ENCODE measurements at regions not wholly inside any gene's neighbourhood (a gene's known extent, or its start where the extent isn't known, plus 50 kb on each side); places are given as distances from the start of the nearest gene placed in this dataset.

DNA sequence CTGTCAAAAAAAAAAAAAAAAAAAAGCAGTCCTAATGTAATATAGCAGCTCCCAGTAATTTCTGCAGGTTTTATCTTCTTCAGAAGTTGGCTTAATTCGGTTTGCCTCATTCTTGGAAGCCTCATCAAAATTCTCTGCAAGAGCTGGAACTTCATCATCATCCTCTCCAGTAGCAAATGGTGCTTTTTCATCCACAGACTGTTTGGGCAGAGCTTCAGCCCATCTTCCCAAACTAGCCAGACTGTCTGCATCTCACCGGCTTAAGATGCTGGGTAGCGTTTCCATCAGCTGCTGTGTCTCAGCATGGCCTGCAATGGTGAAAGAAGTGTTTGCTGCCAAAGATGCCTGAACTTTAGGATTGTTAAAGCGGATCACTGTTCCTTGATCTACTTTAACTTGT is 112.6 kb downstream of the AIPL1 start:
- Histone ChIP-seq H3K23ac (ENCODE audit: low read depth, low read length) (no peak overlapping the region), H3K14ac (replicated peaks; ENCODE audit: low read depth, low read length) (no peak overlapping the region), H2BK20ac (ENCODE audit: low read depth, low read length) (no peak overlapping the region), H3K79me1 (ENCODE audit: low read depth in 1 of 2, low read length in 2 of 2) (no peaks in the 10 kb centered on the region), H3K9me3 (ENCODE audit: control insufficient read depth, insufficient read depth, low read length) (peaks cover 2% of the 10 kb centered on the region; the same call in 1 of the 2 replicates), H2BK5ac (ENCODE audit: low read depth, low read length, poor library complexity, severe bottlenecking) (no peak overlapping the region), H3K27ac (ENCODE audit: insufficient read depth, low read length) (no peak overlapping the region), H2AK5ac (ENCODE audit: low read depth, low read length) (no peak overlapping the region), H3K4me3 (ENCODE audit: insufficient read depth, low read depth, low read length) (no peak overlapping the region), H3K4ac (ENCODE audit: low read depth, low read length) (no peak overlapping the region), H3K27me3 (ENCODE audit: control insufficient read depth, insufficient read depth, low read length) (no peaks in the 10 kb centered on the region), H4K8ac (ENCODE audit: low read depth in 2 of 2, low read length in 2 of 2) (no peak overlapping the region), H4K20me1 (ENCODE audit: insufficient read depth, low read length) (no peaks in the 10 kb centered on the region), H3K4me2 (ENCODE audit: low read depth, low read length) (no peak overlapping the region), H3K18ac (ENCODE audit: low read depth, low read length) (no peak overlapping the region), H2AK9ac (replicated peaks; ENCODE audit: low read depth, low read length, poor library complexity) (no peak overlapping the region), H3K4me1 (ENCODE audit: control insufficient read depth, insufficient read depth, low read length) (no peaks in the 10 kb centered on the region), H3K9me1 (ENCODE audit: insufficient read depth, low read length) (no peaks in the 10 kb centered on the region), H4K5ac (ENCODE audit: low read depth, low read length) (no peak overlapping the region), H3K36me3 (ENCODE audit: control insufficient read depth, insufficient read depth, low read length) (no peaks in the 10 kb centered on the region), H2BK15ac (ENCODE audit: low read depth, low read length) (no peak overlapping the region), H2AFZ (replicated peaks; ENCODE audit: low read length, poor library complexity) (no peak overlapping the region), H3K56ac (ENCODE audit: extremely low read depth, insufficient read depth, low read length) (no peak overlapping the region), H2BK120ac (ENCODE audit: low read depth, low read length) (no peak overlapping the region), H4K91ac (ENCODE audit: insufficient read depth, low read depth, low read length) (no peak overlapping the region), H3K9ac (ENCODE audit: low read depth, low read length) (no peak overlapping the region)
- no peak for TF ChIP-seq MAFK (IDR thresholded peaks at IDR 0.05; ENCODE audit: low read depth, low read length)
- TF ChIP-seq CHD1 (IDR thresholded peaks at IDR 0.05; ENCODE audit: low read depth, low read length) = no peak
- no peak for TF ChIP-seq FOS (IDR thresholded peaks at IDR 0.05; ENCODE audit: low read depth, low read length)
- TF ChIP-seq BHLHE40 (IDR thresholded peaks at IDR 0.05; ENCODE audit: low read depth, low read length) = no peak
- TF ChIP-seq POLR2A (IDR thresholded peaks at IDR 0.05; ENCODE audit: low read depth, low read length) = no peak
- no peak for TF ChIP-seq RFX5 (IDR thresholded peaks at IDR 0.05; ENCODE audit: low read depth, low read length)
- no peak for TF ChIP-seq RCOR1 (IDR thresholded peaks at IDR 0.05; ENCODE audit: insufficient replicate concordance, low read length)
- TF ChIP-seq, protein P1, sequence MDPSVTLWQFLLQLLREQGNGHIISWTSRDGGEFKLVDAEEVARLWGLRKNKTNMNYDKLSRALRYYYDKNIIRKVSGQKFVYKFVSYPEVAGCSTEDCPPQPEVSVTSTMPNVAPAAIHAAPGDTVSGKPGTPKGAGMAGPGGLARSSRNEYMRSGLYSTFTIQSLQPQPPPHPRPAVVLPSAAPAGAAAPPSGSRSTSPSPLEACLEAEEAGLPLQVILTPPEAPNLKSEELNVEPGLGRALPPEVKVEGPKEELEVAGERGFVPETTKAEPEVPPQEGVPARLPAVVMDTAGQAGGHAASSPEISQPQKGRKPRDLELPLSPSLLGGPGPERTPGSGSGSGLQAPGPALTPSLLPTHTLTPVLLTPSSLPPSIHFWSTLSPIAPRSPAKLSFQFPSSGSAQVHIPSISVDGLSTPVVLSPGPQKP (IDR thresholded peaks at IDR 0.05; ENCODE audit: borderline replicate concordance, low read depth, low read length) = no peak
- no peak for TF ChIP-seq RAD21 (IDR thresholded peaks at IDR 0.05; ENCODE audit: low read length)
- TF ChIP-seq, protein P2, sequence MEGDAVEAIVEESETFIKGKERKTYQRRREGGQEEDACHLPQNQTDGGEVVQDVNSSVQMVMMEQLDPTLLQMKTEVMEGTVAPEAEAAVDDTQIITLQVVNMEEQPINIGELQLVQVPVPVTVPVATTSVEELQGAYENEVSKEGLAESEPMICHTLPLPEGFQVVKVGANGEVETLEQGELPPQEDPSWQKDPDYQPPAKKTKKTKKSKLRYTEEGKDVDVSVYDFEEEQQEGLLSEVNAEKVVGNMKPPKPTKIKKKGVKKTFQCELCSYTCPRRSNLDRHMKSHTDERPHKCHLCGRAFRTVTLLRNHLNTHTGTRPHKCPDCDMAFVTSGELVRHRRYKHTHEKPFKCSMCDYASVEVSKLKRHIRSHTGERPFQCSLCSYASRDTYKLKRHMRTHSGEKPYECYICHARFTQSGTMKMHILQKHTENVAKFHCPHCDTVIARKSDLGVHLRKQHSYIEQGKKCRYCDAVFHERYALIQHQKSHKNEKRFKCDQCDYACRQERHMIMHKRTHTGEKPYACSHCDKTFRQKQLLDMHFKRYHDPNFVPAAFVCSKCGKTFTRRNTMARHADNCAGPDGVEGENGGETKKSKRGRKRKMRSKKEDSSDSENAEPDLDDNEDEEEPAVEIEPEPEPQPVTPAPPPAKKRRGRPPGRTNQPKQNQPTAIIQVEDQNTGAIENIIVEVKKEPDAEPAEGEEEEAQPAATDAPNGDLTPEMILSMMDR (conservative IDR thresholded peaks at IDR 0.05; ENCODE audit: low read depth, low read length) = no peak
- no peak for TF ChIP-seq CEBPB (IDR thresholded peaks at IDR 0.05; ENCODE audit: low read depth, low read length)
- no peak for TF ChIP-seq MAZ (IDR thresholded peaks at IDR 0.05; ENCODE audit: borderline replicate concordance, low read depth, low read length)
- no TSS peak for BruUV-seq (replicated peaks)
- ChIA-PET POLR2A (ENCODE audit: unreplicated experiment) (no interaction called here), CTCF (interaction anchor here (0.6 kb wide), 1 partner anchor 43 kb away, joined by 3 read pairs; no protein-coding TSS in a partner anchor)
- dilution Hi-C loops (cut with HindIII; ENCODE audit: low sequenced_read_pairs, unreplicated experiment) = no loop called here
- ATAC-seq (ENCODE audit: low read depth) (no peak), DNase-seq (no peak)
- in situ Hi-C loops (cut with MboI; ENCODE audit: low sequenced_read_pairs) = loop anchor here (25.0 kb wide), 1 partner anchor 110 kb away; no protein-coding TSS in a partner anchor
- WGBS, 2 experiments (ENCODE audit: extremely low coverage in 2 of 2, insufficient read length in 1 of 2) = no CpG with 5 or more reads among the region's 4 CpGs
- intact Hi-C loops (cut with micrococcal nuclease) = no loop called here

All from IMR-90 (cell line).